ENCODE measurements at regions not wholly inside any gene's neighbourhood (a gene's known extent, or its start where the extent isn't known, plus 50 kb on each side); places are given as distances from the start of the nearest gene placed in this dataset.
A peak's percentile ranks its signal among the peaks of the same experiment; 100 is the strongest.

GRCh38 chr9:134214386-134214765 is 50.0 kb upstream of the RNU6ATAC start:
- Histone ChIP-seq H3K4me1 (peaks cover 7 to 19% of the 10 kb centered on the region in 2 donors), H3K27me3 (no peaks in the 10 kb centered on the region), H3K4me3 (no peak overlapping the region), H3K27ac (peak overlapping the region; percentile 61 to 80), H3K9me3 (peaks cover 0 to 6% of the 10 kb centered on the region in 2 donors), H3K36me3 (no peaks in the 10 kb centered on the region)
- no peak for DNase-seq (ENCODE audit: low spot score in 2 of 2)
- intact Hi-C loops (cut with DNase I; ENCODE audit: low total_unique reads), result no loop called here
- no peak for TF ChIP-seq POLR2A (IDR thresholded peaks at IDR 0.05)
- TF ChIP-seq, protein P1, sequence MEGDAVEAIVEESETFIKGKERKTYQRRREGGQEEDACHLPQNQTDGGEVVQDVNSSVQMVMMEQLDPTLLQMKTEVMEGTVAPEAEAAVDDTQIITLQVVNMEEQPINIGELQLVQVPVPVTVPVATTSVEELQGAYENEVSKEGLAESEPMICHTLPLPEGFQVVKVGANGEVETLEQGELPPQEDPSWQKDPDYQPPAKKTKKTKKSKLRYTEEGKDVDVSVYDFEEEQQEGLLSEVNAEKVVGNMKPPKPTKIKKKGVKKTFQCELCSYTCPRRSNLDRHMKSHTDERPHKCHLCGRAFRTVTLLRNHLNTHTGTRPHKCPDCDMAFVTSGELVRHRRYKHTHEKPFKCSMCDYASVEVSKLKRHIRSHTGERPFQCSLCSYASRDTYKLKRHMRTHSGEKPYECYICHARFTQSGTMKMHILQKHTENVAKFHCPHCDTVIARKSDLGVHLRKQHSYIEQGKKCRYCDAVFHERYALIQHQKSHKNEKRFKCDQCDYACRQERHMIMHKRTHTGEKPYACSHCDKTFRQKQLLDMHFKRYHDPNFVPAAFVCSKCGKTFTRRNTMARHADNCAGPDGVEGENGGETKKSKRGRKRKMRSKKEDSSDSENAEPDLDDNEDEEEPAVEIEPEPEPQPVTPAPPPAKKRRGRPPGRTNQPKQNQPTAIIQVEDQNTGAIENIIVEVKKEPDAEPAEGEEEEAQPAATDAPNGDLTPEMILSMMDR (IDR thresholded peaks at IDR 0.05), result no peak
- no peak for TF ChIP-seq POLR2AphosphoS5 (IDR thresholded peaks at IDR 0.05)

GRCh38 chr9:134214766-134215419 is 50.5 kb upstream of the RNU6ATAC start:
- peaks cover 7 to 19% of the 10 kb centered on the region in 2 donors for H3K4me1 ChIP-seq
- no peaks in the 10 kb centered on the region for H3K27me3 ChIP-seq
- no peak for DNase-seq (ENCODE audit: low spot score in 2 of 2)
- TF ChIP-seq, protein P1 (IDR thresholded peaks at IDR 0.05), result no peak
- TF ChIP-seq POLR2AphosphoS5 (IDR thresholded peaks at IDR 0.05), result no peak
- TF ChIP-seq POLR2A (IDR thresholded peaks at IDR 0.05), result no peak
- intact Hi-C loops (cut with DNase I; ENCODE audit: low total_unique reads), result loop anchor here (5.0 kb wide), 1 partner anchor 112 kb away; the partner anchor contains the start of gene RXRA
- H3K4me3 ChIP-seq, result no peak overlapping the region
- H3K36me3 ChIP-seq, result no peaks in the 10 kb centered on the region
- H3K9me3 ChIP-seq, result peaks cover 0 to 6% of the 10 kb centered on the region in 2 donors
- peak overlapping the region; percentile 61 to 80 for H3K27ac ChIP-seq

- Histone ChIP-seq H3K27ac (peak overlapping the region; percentile 61 to 80), H3K4me3 (no peak overlapping the region), H3K9me3 (peaks cover 0 to 6% of the 10 kb centered on the region in 2 donors), H3K36me3 (no peaks in the 10 kb centered on the region), H3K27me3 (no peaks in the 10 kb centered on the region), H3K4me1 (peaks cover 7 to 16% of the 10 kb centered on the region in 2 donors)
- TF ChIP-seq POLR2AphosphoS5 (IDR thresholded peaks at IDR 0.05) (no peak), POLR2A (IDR thresholded peaks at IDR 0.05) (no peak)
- TF ChIP-seq, protein P1 (IDR thresholded peaks at IDR 0.05), result no peak
- DNase-seq (ENCODE audit: low spot score in 2 of 2), result no peak
- intact Hi-C loops (cut with DNase I; ENCODE audit: low total_unique reads), result loop anchor here (5.0 kb wide), 1 partner anchor 112 kb away; the partner anchor contains the start of gene RXRA
Measured at GRCh38 chr9:134215420-134215698, 51.0 kb upstream of the RNU6ATAC start.

DNA sequence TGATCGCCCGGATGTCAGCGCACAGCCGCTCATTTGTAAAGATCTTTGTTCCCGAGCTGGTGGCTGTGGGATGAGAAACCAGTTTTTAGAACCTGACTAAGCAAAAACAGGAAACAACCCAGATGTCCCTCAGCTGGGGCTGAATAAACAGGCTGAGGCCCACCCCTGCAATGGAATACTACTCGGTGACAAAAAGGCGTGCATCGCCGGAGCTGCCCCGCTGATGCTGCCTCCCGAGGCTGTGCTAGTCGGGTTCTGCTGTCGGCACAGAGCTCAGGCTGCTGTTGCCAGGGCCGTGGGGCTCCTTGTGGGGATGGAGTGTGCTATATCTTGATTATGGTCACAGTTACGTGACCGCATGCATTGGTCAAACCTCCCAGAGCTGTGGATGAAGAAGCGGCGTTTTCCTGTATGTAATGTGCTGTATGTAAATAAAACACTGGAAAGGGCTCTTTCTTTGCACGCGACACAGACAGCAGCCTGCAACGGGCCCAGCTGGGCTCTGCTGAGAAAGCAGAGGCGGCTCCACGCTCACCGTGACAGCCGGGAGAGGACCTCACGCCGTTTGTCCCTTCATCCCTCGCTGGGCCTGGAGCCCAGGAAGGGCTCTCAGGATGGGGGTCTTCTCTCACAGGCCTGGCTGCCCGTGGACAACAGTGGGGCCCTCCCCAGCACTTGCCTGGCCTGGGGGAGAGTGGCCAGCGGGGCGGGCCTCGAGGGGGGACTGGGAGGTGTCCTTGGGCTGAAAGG is 51.5 kb upstream of the RNU6ATAC start:
- peak overlapping the region; percentile 61 to 80 for H3K27ac ChIP-seq
- no peaks in the 10 kb centered on the region for H3K27me3 ChIP-seq
- H3K9me3 ChIP-seq, result peaks cover 0 to 6% of the 10 kb centered on the region in 2 donors
- H3K4me1 ChIP-seq, result peaks cover 7 to 12% of the 10 kb centered on the region in 2 donors
- DNase-seq (ENCODE audit: low spot score in 2 of 2), result no peak
- intact Hi-C loops (cut with DNase I; ENCODE audit: low total_unique reads), result loop anchor here (5.0 kb wide), 1 partner anchor 111 kb away; the partner anchor contains the start of gene RXRA
- no peaks in the 10 kb centered on the region for H3K36me3 ChIP-seq
- TF ChIP-seq POLR2A (IDR thresholded peaks at IDR 0.05), result no peak
- TF ChIP-seq, protein P1 (IDR thresholded peaks at IDR 0.05), result no peak
- no peak overlapping the region for H3K4me3 ChIP-seq

- DNase-seq (ENCODE audit: low spot score in 2 of 2), result no peak
- H3K27ac ChIP-seq, result peak overlapping the region in 1 of 2 donors; percentile 61
Measured at GRCh38 chr9:134216449-134216951, 52.1 kb upstream of the RNU6ATAC start.

More at GRCh38 chr9:134216449-134216951, 52.1 kb upstream of the RNU6ATAC start:
- Histone ChIP-seq H3K36me3 (no peaks in the 10 kb centered on the region), H3K9me3 (peaks cover 0 to 6% of the 10 kb centered on the region in 2 donors), H3K4me1 (peaks cover 2 to 12% of the 10 kb centered on the region in 2 donors), H3K27me3 (no peaks in the 10 kb centered on the region), H3K4me3 (no peak overlapping the region)
- intact Hi-C loops (cut with DNase I; ENCODE audit: low total_unique reads), result loop anchor here (5.0 kb wide), 1 partner anchor 111 kb away; the partner anchor contains the start of gene RXRA
- TF ChIP-seq POLR2A (IDR thresholded peaks at IDR 0.05), result no peak
- TF ChIP-seq, protein P1 (IDR thresholded peaks at IDR 0.05), result no peak
- no peak for TF ChIP-seq POLR2AphosphoS5 (IDR thresholded peaks at IDR 0.05)
